H9 (cell line): ENCODE measurements at regions not wholly inside any gene's neighbourhood (a gene's known extent, or its start where the extent isn't known, plus 50 kb on each side); places are given as distances from the start of the nearest gene placed in this dataset.

Experiments
- DNase-seq: peaks from one replicate; pipeline ENCODE4 v3.0.0-alpha.2; 2017
- H2AFZ ChIP-seq: one replicate; pipeline ENCODE4 v1.6.1; 2013; ENCODE audit warnings: mild to moderate bottlenecking, low read length, control low read depth, moderate library complexity
- H2AK5ac ChIP-seq: 2 replicates; pipeline ENCODE4 v1.6.1; 2013; ENCODE audit warnings: low read length, control low read depth, mixed read lengths; ENCODE audit not compliant: insufficient read length
- H2BK120ac ChIP-seq: one replicate; pipeline ENCODE4 v1.6.1; 2013; ENCODE audit warnings: low read depth, mild to moderate bottlenecking, low read length, control low read depth, inconsistent platforms; ENCODE audit not compliant: poor library complexity, severe bottlenecking
- H2BK12ac ChIP-seq: 2 replicates; pipeline ENCODE4 v1.6.1; 2013; ENCODE audit warnings: low read length, control low read depth, mixed read lengths, low read depth; ENCODE audit not compliant: insufficient read length
- H2BK15ac ChIP-seq: 2 replicates; pipeline ENCODE4 v1.6.1; 2013; ENCODE audit warnings: low read depth, low read length, control low read depth
- H2BK20ac ChIP-seq: one replicate; pipeline ENCODE4 v1.6.1; 2013; ENCODE audit warnings: low read depth, mild to moderate bottlenecking, low read length, control low read depth, inconsistent platforms; ENCODE audit not compliant: poor library complexity, severe bottlenecking
- H2BK5ac ChIP-seq: 2 replicates; pipeline ENCODE4 v1.6.1; 2013; ENCODE audit warnings: low read length, control low read depth, mixed read lengths; ENCODE audit not compliant: insufficient read length
- H3K14ac ChIP-seq: 2 replicates; pipeline ENCODE4 v1.6.1; 2013; ENCODE audit warnings: low read length, control low read depth; ENCODE audit not compliant: insufficient read depth
- H3K18ac ChIP-seq: 2 replicates; pipeline ENCODE4 v1.6.1; 2013; ENCODE audit warnings: low read depth, mild to moderate bottlenecking, mixed read lengths, low read length, control low read depth; ENCODE audit not compliant: insufficient read length
- H3K23ac ChIP-seq: 2 replicates; pipeline ENCODE4 v1.6.1; 2013; ENCODE audit warnings: low read length, control low read depth, mixed read lengths, low read depth; ENCODE audit not compliant: insufficient read length
- H3K23me2 ChIP-seq: 2 replicates; pipeline ENCODE4 v1.6.1; 2013; ENCODE audit warnings: low read depth, mild to moderate bottlenecking, mixed read lengths, low read length, control low read depth; ENCODE audit not compliant: insufficient read length, poor library complexity, severe bottlenecking
- H3K27ac ChIP-seq: 2 replicates; pipeline ENCODE4 v1.5.1; 2013; ENCODE audit warnings: low read length, control low read depth, mixed read lengths, low read depth; ENCODE audit not compliant: insufficient read length
- H3K27me3 ChIP-seq: 2 replicates; pipeline ENCODE4 v1.6.1; 2013; ENCODE audit warnings: low read length, control low read depth, inconsistent platforms; ENCODE audit not compliant: insufficient read depth
- H3K4ac ChIP-seq: 2 replicates; pipeline ENCODE4 v1.6.1; 2013; ENCODE audit warnings: low read depth, mild to moderate bottlenecking, control low read depth, inconsistent platforms, low read length, moderate library complexity
- H3K4me1 ChIP-seq: 2 replicates; pipeline ENCODE4 v1.6.1; 2013; ENCODE audit warnings: low read length, control low read depth, inconsistent platforms; ENCODE audit not compliant: insufficient read depth
- H3K4me2 ChIP-seq: 2 replicates; pipeline ENCODE4 v1.6.1; 2013; ENCODE audit warnings: low read length, control low read depth, mixed read lengths; ENCODE audit not compliant: insufficient read length, insufficient read depth
- H3K56ac ChIP-seq: 2 replicates; pipeline ENCODE4 v1.6.1; 2013; ENCODE audit warnings: low read depth, mild to moderate bottlenecking, mixed read lengths, low read length, control low read depth; ENCODE audit not compliant: insufficient read length
- H3K79me1 ChIP-seq: 2 replicates; pipeline ENCODE4 v1.6.1; 2013; ENCODE audit warnings: low read depth, mild to moderate bottlenecking, moderate library complexity, low read length, control low read depth, inconsistent platforms; ENCODE audit not compliant: insufficient read depth, poor library complexity, severe bottlenecking
- H3K79me2 ChIP-seq: 2 replicates; pipeline ENCODE4 v1.6.1; 2013; ENCODE audit warnings: low read length, control low read depth, inconsistent platforms; ENCODE audit not compliant: insufficient read depth
- H3K9ac ChIP-seq: 2 replicates; pipeline ENCODE4 v1.6.1; 2013; ENCODE audit warnings: low read length, control low read depth, mixed read lengths; ENCODE audit not compliant: insufficient read length; ENCODE audit errors: extremely low read depth
- H3K9me3 ChIP-seq: one replicate; pipeline ENCODE4 v1.6.1; 2013; ENCODE audit warnings: low read depth, low read length, inconsistent platforms; ENCODE audit not compliant: control insufficient read depth
- H3T11ph ChIP-seq: one replicate; pipeline ENCODE4 v1.6.1; 2013; ENCODE audit warnings: mild to moderate bottlenecking, low read length, control low read depth, inconsistent platforms
- H4K20me1 ChIP-seq: one replicate; pipeline ENCODE4 v1.6.1; 2013; ENCODE audit not compliant: control insufficient read depth, insufficient read length, insufficient read depth
- H4K5ac ChIP-seq: 2 replicates; pipeline ENCODE4 v1.6.1; 2013; ENCODE audit warnings: low read depth, mild to moderate bottlenecking, mixed read lengths, low read length, control low read depth; ENCODE audit not compliant: insufficient read length
- H4K8ac ChIP-seq: replicated peaks from 2 replicates; pipeline ENCODE4 v1.6.1; 2013; ENCODE audit warnings: low read length, control low read depth, mixed read lengths, low read depth; ENCODE audit not compliant: insufficient read length
- H4K91ac ChIP-seq: 2 replicates; pipeline ENCODE4 v1.6.1; 2013; ENCODE audit warnings: low read depth, mild to moderate bottlenecking, moderate library complexity, mixed read lengths, low read length, control low read depth; ENCODE audit not compliant: insufficient read length
- H3K27ac Mint-ChIP-seq, 3 experiments: 2 replicates in 2 of 3; 3 replicates in 1 of 3; pipeline ENCODE4 v1.8.0; 2020 to 2021; ENCODE audit warnings: mixed read lengths in 3 of 3, mild to moderate bottlenecking in 1 of 3, moderate library complexity in 1 of 3
- H3K27me3 Mint-ChIP-seq: 2 replicates; pipeline ENCODE4 v1.8.0; 2021; ENCODE audit warnings: low read depth, mild to moderate bottlenecking, moderate library complexity, mixed read lengths
- H3K36me3 Mint-ChIP-seq, 3 experiments: 2 replicates in 2 of 3; 3 replicates in 1 of 3; pipeline ENCODE4 v1.8.0; 2020 to 2021; ENCODE audit warnings: low read depth in 3 of 3, mixed read lengths in 3 of 3; ENCODE audit not compliant: insufficient read depth in 1 of 3
- H3K4me1 Mint-ChIP-seq, 2 experiments: 2 replicates each; pipeline ENCODE4 v1.8.0; 2020; ENCODE audit warnings: mixed read lengths in 2 of 2
- H3K4me3 Mint-ChIP-seq, 2 experiments: 2 replicates in 1 of 2; 3 replicates in 1 of 2; pipeline ENCODE4 v1.8.0; 2020 to 2021; ENCODE audit warnings: mild to moderate bottlenecking in 2 of 2, mixed read lengths in 2 of 2, moderate library complexity in 1 of 2
- H3K9me3 Mint-ChIP-seq, 2 experiments: 2 replicates in 1 of 2; 3 replicates in 1 of 2; pipeline ENCODE4 v1.8.0; 2020; ENCODE audit warnings: mild to moderate bottlenecking in 2 of 2, mixed read lengths in 2 of 2, moderate library complexity in 1 of 2
- WGBS: extraction: QIAGEN DNeasy Blood & Tissue Kit; methylation state at CpG from one replicate; pipeline ENCODE4 v1.1.7; 2013; ENCODE audit warnings: missing lambda C conversion rate, low lambda C conversion rate, mixed read lengths; ENCODE audit not compliant: insufficient read length; ENCODE audit errors: extremely low coverage; 5-methylcytosine and 5-hydroxymethylcytosine counted together
- TF ChIP-seq, protein P1 (sequence below): fragments of 200-600 bp; sonication (generic); conservative IDR thresholded peaks from 3 replicates; pipeline ENCODE4 v1.8.0; 2021; ENCODE audit warnings: antibody characterized with exemption, mild to moderate bottlenecking

DNA sequence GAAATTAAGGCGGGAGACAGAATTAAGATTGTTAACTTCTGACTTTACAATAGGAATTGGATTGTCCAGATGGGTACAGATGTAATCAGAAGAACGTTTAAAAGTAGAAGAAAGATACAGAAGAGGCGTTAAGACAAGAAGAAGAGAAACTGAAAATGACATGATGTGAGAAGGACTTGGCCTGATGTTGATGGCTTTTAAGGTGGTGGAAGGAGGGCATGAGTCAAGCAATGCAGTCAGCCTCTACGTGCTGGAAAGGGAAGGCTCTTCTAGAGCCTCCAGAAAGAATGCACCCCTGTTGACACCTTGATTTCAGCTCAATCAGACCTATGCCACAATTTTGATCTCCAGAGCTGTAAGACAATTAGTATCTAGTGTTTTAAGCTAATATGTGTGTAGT, 466.9 kb upstream of the LRRC4C start:
- no peak overlapping the region for H4K5ac ChIP-seq
- no peak overlapping the region for H2AK5ac ChIP-seq
- no peaks in the 10 kb centered on the region for H3K79me1 ChIP-seq
- peaks cover 3% of the 10 kb centered on the region; the same call in 1 of the 2 replicates for H3K4me1 ChIP-seq
- no peak overlapping the region for H2BK20ac ChIP-seq
- WGBS = no CpG with 5 or more reads among the region's 4 CpGs
- Mint-ChIP-seq H3K27me3 (no peaks in the 10 kb centered on the region), H3K36me3 (no peaks in the 10 kb centered on the region), H3K4me1 (peaks cover 19% of the 10 kb centered on the region in 2 experiments), H3K4me3 (no peak overlapping the region), H3K9me3 (no peaks in the 10 kb centered on the region; a peak in 1 of 5 replicates), H3K27ac (no peak overlapping the region)
- H3K27ac ChIP-seq = no peak overlapping the region
- TF ChIP-seq, protein P1, sequence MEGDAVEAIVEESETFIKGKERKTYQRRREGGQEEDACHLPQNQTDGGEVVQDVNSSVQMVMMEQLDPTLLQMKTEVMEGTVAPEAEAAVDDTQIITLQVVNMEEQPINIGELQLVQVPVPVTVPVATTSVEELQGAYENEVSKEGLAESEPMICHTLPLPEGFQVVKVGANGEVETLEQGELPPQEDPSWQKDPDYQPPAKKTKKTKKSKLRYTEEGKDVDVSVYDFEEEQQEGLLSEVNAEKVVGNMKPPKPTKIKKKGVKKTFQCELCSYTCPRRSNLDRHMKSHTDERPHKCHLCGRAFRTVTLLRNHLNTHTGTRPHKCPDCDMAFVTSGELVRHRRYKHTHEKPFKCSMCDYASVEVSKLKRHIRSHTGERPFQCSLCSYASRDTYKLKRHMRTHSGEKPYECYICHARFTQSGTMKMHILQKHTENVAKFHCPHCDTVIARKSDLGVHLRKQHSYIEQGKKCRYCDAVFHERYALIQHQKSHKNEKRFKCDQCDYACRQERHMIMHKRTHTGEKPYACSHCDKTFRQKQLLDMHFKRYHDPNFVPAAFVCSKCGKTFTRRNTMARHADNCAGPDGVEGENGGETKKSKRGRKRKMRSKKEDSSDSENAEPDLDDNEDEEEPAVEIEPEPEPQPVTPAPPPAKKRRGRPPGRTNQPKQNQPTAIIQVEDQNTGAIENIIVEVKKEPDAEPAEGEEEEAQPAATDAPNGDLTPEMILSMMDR = no peak
- no peak overlapping the region for H2BK5ac ChIP-seq
- H4K91ac ChIP-seq = no peak overlapping the region
- no peaks in the 10 kb centered on the region for H3K9me3 ChIP-seq
- H4K8ac ChIP-seq = no peak overlapping the region
- H3K56ac ChIP-seq = no peak overlapping the region
- H3K9ac ChIP-seq = no peak overlapping the region
- no peak for DNase-seq
- no peaks in the 10 kb centered on the region for H3K27me3 ChIP-seq
- no peak overlapping the region for H2BK120ac ChIP-seq
- no peak overlapping the region for H3K18ac ChIP-seq
- no peaks in the 10 kb centered on the region for H3K23me2 ChIP-seq
- no peak overlapping the region for H3T11ph ChIP-seq
- H3K14ac ChIP-seq = no peak overlapping the region
- no peak overlapping the region for H2BK15ac ChIP-seq
- H3K23ac ChIP-seq = no peak overlapping the region
- no peak overlapping the region for H2AFZ ChIP-seq
- H2BK12ac ChIP-seq = no peak overlapping the region
- H4K20me1 ChIP-seq = no peaks in the 10 kb centered on the region
- no peaks in the 10 kb centered on the region for H3K79me2 ChIP-seq
- no peak overlapping the region for H3K4ac ChIP-seq
- H3K4me2 ChIP-seq = no peak overlapping the region
